ENCODE measurements at regions not wholly inside any gene's neighbourhood (a gene's known extent, or its start where the extent isn't known, plus 50 kb on each side); places are given as distances from the start of the nearest gene placed in this dataset.
A peak's percentile ranks its signal among the peaks of the same experiment; 100 is the strongest.

GRCh38 chr11:29368126-29368525 is 648.7 kb downstream of the KCNA4 start:
- DNase-seq (ENCODE audit: low read depth in 3 of 3, low spot score in 1 of 3) = no peak

DNA sequence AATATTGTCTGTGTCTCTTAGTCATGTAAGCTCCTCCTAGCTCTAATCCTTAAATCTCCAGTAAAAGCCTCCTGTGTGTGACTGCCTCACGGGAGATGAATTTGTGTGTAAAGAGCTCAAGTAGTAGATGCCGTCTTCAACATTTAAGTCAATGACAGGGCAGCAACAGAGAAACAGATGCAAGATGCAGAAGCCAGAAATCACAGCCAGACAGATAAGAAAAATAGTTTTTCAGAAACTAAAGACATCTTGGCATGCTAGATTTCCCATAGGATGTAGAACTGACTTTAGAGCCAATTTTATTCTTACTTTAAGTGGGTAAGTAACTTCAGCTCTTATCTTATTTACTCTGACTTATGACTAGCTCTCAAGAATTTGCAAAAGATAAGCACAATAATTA is 652.8 kb downstream of the KCNA4 start:
- no peak for DNase-seq (ENCODE audit: low read depth in 3 of 3, low spot score in 1 of 3)

- DNase-seq (ENCODE audit: low read depth in 3 of 3, low spot score in 1 of 3) = no peak
These were observed 655.5 kb downstream of the KCNA4 start for GRCh38 chr11:29361369-29361768.

- DNase-seq (ENCODE audit: low read depth in 3 of 3, low spot score in 1 of 3) = no peak
These were observed 663.0 kb downstream of the KCNA4 start for GRCh38 chr11:29353833-29354232.

- no peak for DNase-seq (ENCODE audit: low read depth in 3 of 3, low spot score in 1 of 3)
These were observed 664.5 kb downstream of the KCNA4 start for GRCh38 chr11:29352273-29352795.

DNA sequence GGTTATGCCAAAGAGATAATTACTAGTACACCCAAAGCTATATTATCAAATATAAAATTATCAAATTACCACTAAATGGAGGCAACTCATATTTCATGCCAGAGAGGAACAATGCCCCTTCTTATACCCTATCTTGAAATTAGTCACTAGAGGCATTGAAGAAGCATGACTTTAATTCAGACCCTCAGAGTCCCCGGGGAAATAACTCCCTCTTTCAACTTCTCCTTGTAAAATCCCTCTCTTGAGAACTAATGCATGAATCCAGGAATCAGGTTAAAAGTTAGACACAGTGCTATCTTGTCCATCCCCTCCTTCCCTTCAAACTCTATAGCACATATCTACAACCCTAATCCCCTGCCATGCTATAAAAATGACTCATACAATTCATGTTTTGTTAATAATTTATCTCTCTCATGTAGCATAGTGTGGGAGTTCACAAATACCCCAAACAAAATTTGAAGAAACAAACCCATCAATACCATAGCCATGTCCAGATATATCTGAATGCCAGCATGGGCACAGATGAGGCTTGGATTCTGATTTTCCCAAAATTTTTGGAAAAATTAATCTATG is 665.4 kb downstream of the KCNA4 start:
- no peak for DNase-seq (ENCODE audit: low read depth in 3 of 3, low spot score in 1 of 3)

DNA sequence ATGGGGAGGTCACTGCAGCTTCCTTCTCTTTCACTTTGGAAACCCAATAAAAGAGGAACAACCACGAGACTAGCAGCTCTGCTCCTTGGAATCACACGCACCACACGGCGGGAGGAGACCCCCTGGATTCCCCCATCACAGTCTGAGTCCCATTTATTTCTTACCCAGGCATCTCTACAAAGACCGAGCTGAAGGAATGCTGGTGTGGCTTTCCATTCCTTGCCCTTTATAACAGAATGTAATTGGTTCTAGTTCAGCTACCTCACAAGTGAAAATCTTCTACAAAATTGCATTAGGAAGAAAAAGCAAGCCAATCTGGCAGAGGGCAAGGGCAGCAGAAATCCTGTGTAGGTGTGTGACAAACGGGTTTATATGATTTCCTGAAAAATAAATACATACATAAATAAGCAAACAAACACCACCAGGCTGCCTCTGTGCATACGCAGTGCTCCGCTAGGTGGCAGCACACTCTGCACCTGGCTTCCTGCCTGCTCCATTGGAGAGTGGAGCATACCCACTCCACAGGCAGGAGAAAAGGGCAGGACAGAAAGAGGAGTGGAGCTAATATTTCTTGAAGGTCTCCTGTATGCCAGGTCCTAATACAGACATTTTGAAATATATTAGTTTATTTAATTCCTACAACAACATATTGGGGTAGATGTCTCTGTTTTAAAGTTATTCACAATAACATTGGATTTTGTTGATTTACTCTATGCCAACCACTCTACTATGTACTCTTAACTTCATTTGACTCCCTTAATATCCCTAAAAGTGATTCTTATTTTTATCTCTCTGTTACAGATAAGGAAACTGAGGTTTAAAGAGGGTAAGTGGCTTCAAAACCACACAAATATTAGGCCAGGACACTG is 673.1 kb downstream of the KCNA4 start:
- peak in 1 of 3 donors; percentile 0 for DNase-seq (ENCODE audit: low read depth in 3 of 3, low spot score in 1 of 3)

DNA sequence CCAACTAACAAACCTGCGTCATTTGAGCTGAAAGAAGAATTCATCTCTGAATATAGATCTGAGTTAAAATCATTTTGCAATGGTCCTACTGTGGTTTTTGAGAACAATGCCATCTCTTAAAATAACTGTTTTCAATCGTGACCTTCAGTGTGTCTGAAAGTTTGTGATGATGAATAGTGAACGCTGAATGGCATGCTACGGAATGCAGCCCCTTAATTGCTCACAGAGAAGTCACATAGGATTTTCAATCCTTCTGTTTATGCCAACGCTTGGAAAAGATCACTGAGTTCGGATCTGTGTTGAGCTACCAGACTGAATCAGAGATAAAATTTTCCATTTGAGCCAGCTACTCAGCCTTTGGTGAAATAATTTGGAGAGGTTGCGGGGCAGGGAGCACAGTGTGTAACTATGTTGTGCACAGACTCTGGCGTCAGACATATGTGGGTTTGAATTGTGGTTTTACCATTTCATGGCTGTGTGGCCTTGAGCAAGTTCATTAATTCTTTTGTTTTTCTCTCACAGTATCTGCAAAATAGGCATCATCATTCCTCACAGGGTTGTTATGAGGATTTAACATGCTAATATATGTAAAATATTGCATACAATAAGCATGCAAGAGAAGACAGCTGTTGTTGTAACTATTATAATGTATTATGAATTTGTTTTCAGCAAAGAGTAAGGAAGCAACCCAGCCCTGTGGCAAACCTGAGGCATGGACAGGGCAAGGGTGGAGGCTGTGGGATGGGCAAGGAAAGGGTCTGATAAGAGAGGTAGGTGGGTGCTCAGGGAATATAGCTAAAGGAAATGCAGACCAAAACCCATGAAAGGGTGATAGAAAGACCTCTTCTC is 679.9 kb downstream of the KCNA4 start:
- no peak for DNase-seq (ENCODE audit: low read depth in 3 of 3, low spot score in 1 of 3)

- no peak for DNase-seq (ENCODE audit: low read depth in 3 of 3, low spot score in 1 of 3)
These were observed 682.1 kb downstream of the KCNA4 start for GRCh38 chr11:29334776-29335130.

- no peak for DNase-seq (ENCODE audit: low read depth in 3 of 3, low spot score in 1 of 3)
These were observed 682.6 kb downstream of the KCNA4 start for GRCh38 chr11:29333993-29334775.

GRCh38 chr11:29331451-29332010 is 685.3 kb downstream of the KCNA4 start:
- DNase-seq (ENCODE audit: low read depth in 3 of 3, low spot score in 1 of 3) = no peak

DNA sequence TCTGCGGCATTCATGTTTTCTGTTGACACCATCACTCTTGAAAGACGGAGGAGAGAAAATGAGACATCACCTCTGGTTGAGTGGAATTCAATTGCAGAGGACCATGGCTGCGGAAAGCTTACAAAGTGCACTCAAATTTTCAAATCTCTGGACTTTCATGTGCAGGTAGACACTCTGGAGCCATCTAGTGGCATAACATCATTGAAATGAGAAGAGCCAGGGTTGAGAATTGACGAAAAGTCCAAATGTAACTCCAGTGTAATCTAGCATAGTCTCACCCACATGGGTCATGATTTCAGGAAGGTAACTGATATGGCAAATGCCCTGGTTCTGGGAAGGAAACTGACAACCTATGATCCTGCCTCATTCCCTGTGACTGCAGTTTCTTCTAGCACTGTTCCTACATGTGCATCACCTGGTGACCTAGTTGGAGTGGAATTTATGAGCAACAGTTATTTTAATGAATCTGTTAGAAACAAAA is 687.8 kb downstream of the KCNA4 start:
- no peak for DNase-seq (ENCODE audit: low read depth in 3 of 3, low spot score in 1 of 3)

DNA sequence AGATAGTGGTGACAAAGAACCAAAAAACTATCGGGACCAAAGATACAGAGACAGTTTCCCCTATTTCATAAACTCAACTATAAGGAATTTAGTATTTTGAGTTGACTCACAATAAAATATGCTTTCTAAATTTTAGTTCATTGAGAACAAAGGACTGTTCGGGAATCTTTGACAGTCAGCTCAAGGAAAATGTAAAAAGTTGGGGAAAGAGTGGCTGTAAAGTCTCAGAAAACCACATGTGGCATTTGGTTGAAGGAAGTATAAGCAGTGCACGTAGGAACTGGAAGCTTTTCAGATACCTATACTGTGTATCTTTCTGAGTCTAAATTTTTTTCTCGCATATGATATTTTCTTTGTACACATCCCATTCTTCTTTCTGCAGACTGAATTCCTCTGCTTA is 688.9 kb downstream of the KCNA4 start:
- no peak for DNase-seq (ENCODE audit: low read depth in 3 of 3, low spot score in 1 of 3)

GRCh38 chr11:29326757-29327156 is 690.1 kb downstream of the KCNA4 start:
- DNase-seq (ENCODE audit: low read depth in 3 of 3, low spot score in 1 of 3) = no peak

GRCh38 chr11:29324328-29324727 is 692.5 kb downstream of the KCNA4 start:
- DNase-seq (ENCODE audit: low read depth in 3 of 3, low spot score in 1 of 3) = no peak

DNA sequence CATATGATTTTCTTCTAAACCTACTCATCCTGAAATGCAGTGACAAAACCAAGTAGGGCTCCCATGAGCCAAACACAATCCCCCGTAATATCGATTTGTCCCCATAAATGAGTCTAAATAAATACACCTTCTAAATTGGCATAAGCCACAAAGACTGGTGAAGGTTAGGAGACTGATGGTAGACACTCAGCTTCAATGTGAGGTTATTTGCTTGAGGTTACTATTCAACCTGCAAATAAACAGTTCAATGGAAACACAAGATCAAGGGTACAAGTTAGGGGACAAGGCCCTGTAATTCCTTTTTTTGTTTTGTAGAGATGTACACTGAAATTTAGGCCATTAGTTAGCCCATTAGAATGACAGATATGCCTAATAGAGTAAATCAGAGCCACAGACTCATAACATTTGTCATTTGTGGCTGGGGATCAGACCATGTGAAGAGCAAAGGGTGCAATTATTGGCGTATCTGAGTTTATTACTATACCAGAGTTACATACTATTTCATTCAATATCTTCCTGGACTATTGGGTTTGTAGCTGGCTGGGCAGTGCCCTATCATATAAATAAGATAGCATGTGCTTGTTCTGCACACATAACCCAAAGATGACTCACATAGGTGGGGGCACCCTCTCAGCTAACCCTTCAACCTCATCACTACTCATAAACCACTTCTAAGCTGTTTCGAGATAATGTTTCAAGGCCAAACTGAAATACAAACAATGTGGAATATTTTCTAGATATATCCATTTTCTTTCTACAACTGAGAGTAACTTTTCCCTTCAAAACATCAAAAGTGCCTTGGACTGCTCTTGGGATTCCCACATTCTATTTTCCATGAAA is 695.3 kb downstream of the KCNA4 start:
- DNase-seq (ENCODE audit: low read depth in 3 of 3, low spot score in 1 of 3) = no peak

DNA sequence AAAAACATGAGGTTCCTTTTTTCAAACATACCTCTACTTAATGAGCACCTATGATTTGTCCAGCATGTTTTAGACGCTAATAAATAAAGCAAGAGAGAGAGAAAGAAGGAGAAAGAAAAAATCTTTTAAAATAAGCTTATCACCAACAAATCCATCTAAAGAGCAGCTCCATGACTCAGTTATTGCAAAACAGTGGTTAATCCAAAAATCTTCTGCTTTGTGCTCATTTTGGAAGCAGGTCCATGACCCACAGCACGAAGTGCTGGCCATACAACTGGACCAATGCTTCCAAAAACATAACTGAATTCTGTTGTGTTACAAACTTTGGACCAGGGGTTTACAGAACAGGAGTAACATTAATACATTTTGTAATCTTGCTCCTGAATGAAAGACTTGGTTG is 696.6 kb downstream of the KCNA4 start:
- DNase-seq (ENCODE audit: low read depth in 3 of 3, low spot score in 1 of 3) = no peak

DNA sequence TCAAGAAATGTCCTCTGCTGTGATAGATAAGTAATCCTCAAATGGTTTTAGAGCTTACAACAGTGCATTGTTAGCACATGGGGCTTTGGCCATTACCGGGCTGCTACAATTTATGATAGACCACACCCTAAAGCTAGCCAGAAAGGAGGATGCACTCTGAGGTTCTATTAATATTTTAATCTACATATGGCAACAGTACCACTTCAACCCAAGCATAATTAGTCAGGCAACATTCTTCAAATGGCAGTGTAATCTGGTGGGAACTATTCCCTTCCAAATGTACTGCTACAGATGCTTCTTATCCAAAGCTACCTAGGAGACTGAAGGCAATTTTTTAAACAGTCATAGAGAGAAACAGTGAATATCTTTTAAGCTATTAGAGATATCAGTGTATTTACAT is 697.6 kb downstream of the KCNA4 start:
- no peak for DNase-seq (ENCODE audit: low read depth in 3 of 3, low spot score in 1 of 3)

DNA sequence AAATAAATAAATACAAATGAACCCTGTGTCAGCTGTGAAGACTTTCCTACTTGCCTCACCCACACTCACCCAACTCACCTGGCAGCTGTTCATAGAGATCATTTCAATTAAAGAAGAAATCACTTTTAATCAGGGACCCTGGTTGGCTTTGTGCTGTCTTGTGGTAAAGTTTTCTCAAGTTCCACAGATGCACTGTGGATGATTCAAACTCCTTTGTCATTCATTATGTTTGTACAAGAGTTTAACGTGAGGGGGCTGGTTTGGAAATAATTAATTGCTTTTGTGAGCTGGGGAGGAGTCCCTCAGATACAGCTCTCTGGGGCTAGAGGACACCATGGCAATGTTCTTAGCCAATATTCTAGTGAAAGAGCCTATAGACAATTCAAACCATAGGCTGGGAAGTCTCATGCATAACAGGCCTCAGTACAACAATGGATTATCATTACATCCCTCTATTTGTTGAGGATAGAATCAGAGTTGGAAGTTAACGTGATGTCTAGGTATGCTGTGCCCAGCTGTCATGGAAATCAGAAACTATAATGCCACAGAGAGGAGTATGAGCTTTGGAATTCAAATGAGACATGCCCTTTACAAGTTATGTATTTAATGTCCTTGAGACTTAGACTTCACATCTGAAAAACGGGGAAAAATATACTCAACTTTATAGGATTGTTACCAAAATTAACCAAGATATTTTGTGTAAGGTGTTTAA is 698.5 kb downstream of the KCNA4 start:
- DNase-seq (ENCODE audit: low read depth in 3 of 3, low spot score in 1 of 3) = no peak
